ENCODE measurements at regions not wholly inside any gene's neighbourhood (a gene's known extent, or its start where the extent isn't known, plus 50 kb on each side); places are given as distances from the start of the nearest gene placed in this dataset.

DNA sequence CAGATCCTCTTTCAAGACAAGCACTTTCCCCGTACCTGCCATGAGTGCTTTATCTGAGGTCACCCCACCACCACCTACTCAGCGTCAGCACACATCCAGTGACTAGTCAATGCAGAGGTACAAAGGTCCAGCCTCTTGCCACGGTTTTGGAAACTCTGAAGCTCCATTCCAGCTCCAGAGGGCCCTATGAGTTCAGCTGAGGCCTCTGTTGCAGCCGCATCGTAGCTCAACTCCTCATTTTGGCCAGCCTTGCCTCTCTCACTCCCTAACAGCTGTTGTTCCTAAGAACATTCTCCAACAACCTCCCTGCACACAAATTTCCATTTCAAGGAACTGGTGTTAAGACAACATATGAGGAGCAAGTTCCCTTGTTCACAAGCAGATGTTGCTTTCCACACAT, 405.1 kb upstream of the PROK2 start:
- Histone ChIP-seq H3K4me3 (no peak overlapping the region), H3K4me1 (0 out of 3 replicates have a peak, but pooled peaks cover 4% of the 10 kb centered on the region), H3K4me2 (no peak overlapping the region), H3K27ac (no peak overlapping the region), H3K9me3 (peaks cover 13% of the 10 kb centered on the region; the same call in 2 of the 3 replicates)
- FAIRE-seq (no peak), DNase-seq (ENCODE audit: low read depth in 1 of 2, low spot score in 1 of 2) (no peak), ATAC-seq (no peak)
- no peak for TF ChIP-seq ZNF302 (CRISPR knock-in tag; IDR thresholded peaks at IDR 0.05)
- no peak for TF ChIP-seq KDM5A (IDR thresholded peaks at IDR 0.05)
- no peak for TF ChIP-seq MAFK (IDR thresholded peaks at IDR 0.05; ENCODE audit: partially characterized antibody)
- TF ChIP-seq USF2 (IDR thresholded peaks at IDR 0.05), result no peak
- TF ChIP-seq RNF2 (IDR thresholded peaks at IDR 0.05; ENCODE audit: borderline replicate concordance, low read depth), result no peak
- no peak for TF ChIP-seq FOSB (CRISPR knock-in tag; IDR thresholded peaks at IDR 0.05)
- no peak for TF ChIP-seq BHLHE40 (IDR thresholded peaks at IDR 0.05; ENCODE audit: low read depth, low read length)
- TF ChIP-seq ZC3H11A (IDR thresholded peaks at IDR 0.05), result no peak
- TF ChIP-seq MYC (IDR thresholded peaks at IDR 0.05; ENCODE audit: borderline replicate concordance, low read length), result no peak
- TF ChIP-seq EHMT2 (IDR thresholded peaks at IDR 0.05; ENCODE audit: low read depth), result no peak
- TF ChIP-seq RFX5 (IDR thresholded peaks at IDR 0.05), result no peak
- TF ChIP-seq RARB (CRISPR knock-in tag; IDR thresholded peaks at IDR 0.05), result no peak
- no peak for TF ChIP-seq CBX2 (IDR thresholded peaks at IDR 0.05; ENCODE audit: borderline replicate concordance, low read depth)
- TF ChIP-seq, protein P1, sequence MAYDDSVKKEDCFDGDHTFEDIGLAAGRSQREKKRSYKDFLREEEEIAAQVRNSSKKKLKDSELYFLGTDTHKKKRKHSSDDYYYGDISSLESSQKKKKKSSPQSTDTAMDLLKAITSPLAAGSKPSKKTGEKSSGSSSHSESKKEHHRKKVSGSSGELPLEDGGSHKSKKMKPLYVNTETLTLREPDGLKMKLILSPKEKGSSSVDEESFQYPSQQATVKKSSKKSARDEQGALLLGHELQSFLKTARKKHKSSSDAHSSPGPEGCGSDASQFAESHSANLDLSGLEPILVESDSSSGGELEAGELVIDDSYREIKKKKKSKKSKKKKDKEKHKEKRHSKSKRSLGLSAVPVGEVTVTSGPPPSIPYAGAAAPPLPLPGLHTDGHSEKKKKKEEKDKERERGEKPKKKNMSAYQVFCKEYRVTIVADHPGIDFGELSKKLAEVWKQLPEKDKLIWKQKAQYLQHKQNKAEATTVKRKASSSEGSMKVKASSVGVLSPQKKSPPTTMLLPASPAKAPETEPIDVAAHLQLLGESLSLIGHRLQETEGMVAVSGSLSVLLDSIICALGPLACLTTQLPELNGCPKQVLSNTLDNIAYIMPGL (CRISPR knock-in tag; IDR thresholded peaks at IDR 0.05; ENCODE audit: borderline replicate concordance), result no peak
- TF ChIP-seq CTCF (IDR thresholded peaks at IDR 0.05), result no peak
- WGBS (ENCODE audit: missing lambda C conversion rate), result 32% methylated on average over 5 of the region's 5 CpGs
- ChIA-PET CTCF (interaction anchor here (1.0 kb wide), 1 partner anchor 632 kb away, joined by 3 read pairs; no protein-coding TSS in a partner anchor), POLR2A (no interaction called here)

GRCh38 chr3:72189339-72189738, 404.4 kb upstream of the PROK2 start:
- no peak overlapping the region for H3K4me2 ChIP-seq
- no peak overlapping the region for H3K27ac ChIP-seq
- 55% methylated on average over 3 of the region's 3 CpGs for WGBS (ENCODE audit: missing lambda C conversion rate)
- FAIRE-seq, result no peak
- ChIA-PET CTCF (interaction anchor here (1.0 kb wide), 1 partner anchor 633 kb away, joined by 3 read pairs; no protein-coding TSS in a partner anchor), POLR2A (no interaction called here)
- H3K9me3 ChIP-seq, result peaks cover 13% of the 10 kb centered on the region; the same call in 2 of the 3 replicates
- DNase-seq (ENCODE audit: low read depth in 1 of 2, low spot score in 1 of 2), result no peak
- no peak for ATAC-seq
- no peak overlapping the region for H3K4me3 ChIP-seq
- 0 out of 3 replicates have a peak, but pooled peaks cover 4% of the 10 kb centered on the region for H3K4me1 ChIP-seq
- TF ChIP-seq FOSB (CRISPR knock-in tag; IDR thresholded peaks at IDR 0.05), result no peak
- TF ChIP-seq NPAS2 (CRISPR knock-in tag; IDR thresholded peaks at IDR 0.05; ENCODE audit: borderline replicate concordance), result no peak
- TF ChIP-seq EP300 (IDR thresholded peaks at IDR 0.05), result no peak
- TF ChIP-seq, protein P2, sequence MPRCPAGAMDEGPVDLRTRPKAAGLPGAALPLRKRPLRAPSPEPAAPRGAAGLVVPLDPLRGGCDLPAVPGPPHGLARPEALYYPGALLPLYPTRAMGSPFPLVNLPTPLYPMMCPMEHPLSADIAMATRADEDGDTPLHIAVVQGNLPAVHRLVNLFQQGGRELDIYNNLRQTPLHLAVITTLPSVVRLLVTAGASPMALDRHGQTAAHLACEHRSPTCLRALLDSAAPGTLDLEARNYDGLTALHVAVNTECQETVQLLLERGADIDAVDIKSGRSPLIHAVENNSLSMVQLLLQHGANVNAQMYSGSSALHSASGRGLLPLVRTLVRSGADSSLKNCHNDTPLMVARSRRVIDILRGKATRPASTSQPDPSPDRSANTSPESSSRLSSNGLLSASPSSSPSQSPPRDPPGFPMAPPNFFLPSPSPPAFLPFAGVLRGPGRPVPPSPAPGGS (IDR thresholded peaks at IDR 0.05), result no peak
- TF ChIP-seq ZC3H11A (IDR thresholded peaks at IDR 0.05), result no peak
- no peak for TF ChIP-seq EHF (CRISPR knock-in tag; IDR thresholded peaks at IDR 0.05)
- no peak for TF ChIP-seq JUNB (IDR thresholded peaks at IDR 0.05)
- TF ChIP-seq RCOR1 (IDR thresholded peaks at IDR 0.05; ENCODE audit: low read depth, low read length), result no peak
- TF ChIP-seq ZNF302 (CRISPR knock-in tag; IDR thresholded peaks at IDR 0.05), result no peak
- TF ChIP-seq PHF8 (IDR thresholded peaks at IDR 0.05; ENCODE audit: borderline replicate concordance, low read depth), result no peak
- no peak for TF ChIP-seq HOXA7 (CRISPR knock-in tag; IDR thresholded peaks at IDR 0.05)
- TF ChIP-seq, protein P3, sequence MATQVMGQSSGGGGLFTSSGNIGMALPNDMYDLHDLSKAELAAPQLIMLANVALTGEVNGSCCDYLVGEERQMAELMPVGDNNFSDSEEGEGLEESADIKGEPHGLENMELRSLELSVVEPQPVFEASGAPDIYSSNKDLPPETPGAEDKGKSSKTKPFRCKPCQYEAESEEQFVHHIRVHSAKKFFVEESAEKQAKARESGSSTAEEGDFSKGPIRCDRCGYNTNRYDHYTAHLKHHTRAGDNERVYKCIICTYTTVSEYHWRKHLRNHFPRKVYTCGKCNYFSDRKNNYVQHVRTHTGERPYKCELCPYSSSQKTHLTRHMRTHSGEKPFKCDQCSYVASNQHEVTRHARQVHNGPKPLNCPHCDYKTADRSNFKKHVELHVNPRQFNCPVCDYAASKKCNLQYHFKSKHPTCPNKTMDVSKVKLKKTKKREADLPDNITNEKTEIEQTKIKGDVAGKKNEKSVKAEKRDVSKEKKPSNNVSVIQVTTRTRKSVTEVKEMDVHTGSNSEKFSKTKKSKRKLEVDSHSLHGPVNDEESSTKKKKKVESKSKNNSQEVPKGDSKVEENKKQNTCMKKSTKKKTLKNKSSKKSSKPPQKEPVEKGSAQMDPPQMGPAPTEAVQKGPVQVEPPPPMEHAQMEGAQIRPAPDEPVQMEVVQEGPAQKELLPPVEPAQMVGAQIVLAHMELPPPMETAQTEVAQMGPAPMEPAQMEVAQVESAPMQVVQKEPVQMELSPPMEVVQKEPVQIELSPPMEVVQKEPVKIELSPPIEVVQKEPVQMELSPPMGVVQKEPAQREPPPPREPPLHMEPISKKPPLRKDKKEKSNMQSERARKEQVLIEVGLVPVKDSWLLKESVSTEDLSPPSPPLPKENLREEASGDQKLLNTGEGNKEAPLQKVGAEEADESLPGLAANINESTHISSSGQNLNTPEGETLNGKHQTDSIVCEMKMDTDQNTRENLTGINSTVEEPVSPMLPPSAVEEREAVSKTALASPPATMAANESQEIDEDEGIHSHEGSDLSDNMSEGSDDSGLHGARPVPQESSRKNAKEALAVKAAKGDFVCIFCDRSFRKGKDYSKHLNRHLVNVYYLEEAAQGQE (IDR thresholded peaks at IDR 0.05), result no peak
- no peak for TF ChIP-seq GATA3 (IDR thresholded peaks at IDR 0.05; ENCODE audit: borderline replicate concordance)
- no peak for TF ChIP-seq CBX8 (IDR thresholded peaks at IDR 0.05)
- TF ChIP-seq, protein P1 (CRISPR knock-in tag; IDR thresholded peaks at IDR 0.05; ENCODE audit: borderline replicate concordance), result no peak
